Fibroblast of mammary gland (primary cell): ENCODE measurements at regions not wholly inside any gene's neighbourhood (a gene's known extent, or its start where the extent isn't known, plus 50 kb on each side); places are given as distances from the start of the nearest gene placed in this dataset.
A peak's percentile ranks its signal among the peaks of the same experiment; 100 is the strongest.
"Not testable (repeated sequence)": the region's sequence is repeated elsewhere in the genome, so short reads cannot be mapped to it uniquely, and the experiment has no call there.

Experiments
- DNase-seq: peaks from one replicate; pipeline ENCODE4 v3.0.0-alpha.2; 2010; ENCODE audit warnings: low read depth
- H3K4me3 ChIP-seq: 2 replicates; pipeline ENCODE4 v1.5.1; 2011; ENCODE audit warnings: low read depth, mild to moderate bottlenecking, low read length, moderate library complexity; ENCODE audit not compliant: control insufficient read depth
- CTCF ChIP-seq: conservative IDR thresholded peaks from 2 replicates; pipeline ENCODE4 v1.5.1; 2011; ENCODE audit warnings: low read depth, low read length, inconsistent platforms; ENCODE audit not compliant: control insufficient read depth, insufficient read depth

DNA sequence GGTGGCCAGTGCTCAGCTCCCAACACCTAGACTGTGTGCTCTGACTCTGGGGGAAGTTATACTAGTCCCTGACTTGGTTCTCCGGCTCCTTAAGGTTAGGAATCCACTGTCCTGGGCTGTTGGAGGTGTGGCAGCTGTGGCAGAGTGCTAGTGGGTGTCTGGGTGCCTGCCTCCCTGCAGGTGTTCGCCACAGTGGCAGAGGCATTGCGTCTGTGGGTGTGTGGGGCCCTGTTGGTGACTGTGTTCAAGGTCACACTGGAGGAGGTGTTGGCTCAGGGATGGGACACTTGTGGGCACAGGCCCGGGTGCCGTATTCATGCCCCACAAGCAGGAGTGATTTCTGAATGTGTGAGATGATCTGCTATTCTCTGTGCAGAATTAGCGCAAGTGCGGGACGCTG lies 467.4 kb downstream of the TMEM121 start:
- no peak for DNase-seq
- H3K4me3 ChIP-seq = no peak overlapping the region
- TF ChIP-seq CTCF = no peak

GRCh38 chr14:105995011-105995710 lies 468.8 kb downstream of the TMEM121 start:
- not testable (repeated sequence) for DNase-seq, H3K4me3 ChIP-seq

- H3K4me3 ChIP-seq, DNase-seq: not testable (repeated sequence)
Observed at GRCh38 chr14:105998597-105998996, 472.2 kb downstream of the TMEM121 start.

- peak; percentile 42 for TF ChIP-seq CTCF
- peak; percentile 41 for DNase-seq
- no peak overlapping the region for H3K4me3 ChIP-seq
Observed at GRCh38 chr14:105999361-106000028, 473.1 kb downstream of the TMEM121 start.

GRCh38 chr14:106000029-106000511 lies 473.7 kb downstream of the TMEM121 start:
- DNase-seq = not testable (repeated sequence)

GRCh38 chr14:106001277-106001676 lies 474.9 kb downstream of the TMEM121 start:
- DNase-seq, H3K4me3 ChIP-seq: not testable (repeated sequence)

More at GRCh38 chr14:106000029-106000511, 473.7 kb downstream of the TMEM121 start:
- not testable (repeated sequence) for H3K4me3 ChIP-seq

DNA sequence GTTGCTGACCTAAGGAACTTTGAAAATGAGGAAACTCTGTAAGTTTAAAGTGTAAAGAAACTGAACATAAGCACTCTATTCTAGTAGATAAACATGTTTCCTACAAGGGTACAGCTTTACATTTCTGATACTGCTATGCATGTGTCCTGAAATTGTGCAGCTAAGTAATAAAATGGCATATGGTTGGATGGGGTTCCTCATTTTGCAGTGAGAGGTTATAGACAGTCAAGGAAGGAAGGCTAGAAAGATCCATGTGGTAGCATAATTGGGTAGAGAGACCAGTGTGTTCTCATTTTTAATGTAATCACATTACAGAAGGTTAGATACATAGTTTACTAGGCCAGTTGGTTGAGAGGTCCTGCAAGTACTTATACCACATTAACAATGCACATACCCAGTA lies 477.0 kb downstream of the TMEM121 start:
- TF ChIP-seq CTCF = no peak
- no peak for DNase-seq

GRCh38 chr14:106004937-106005795 lies 478.8 kb downstream of the TMEM121 start:
- H3K4me3 ChIP-seq = not testable (repeated sequence)

More for the DNA sequence above, 477.0 kb downstream of the TMEM121 start:
- no peak overlapping the region for H3K4me3 ChIP-seq

DNA sequence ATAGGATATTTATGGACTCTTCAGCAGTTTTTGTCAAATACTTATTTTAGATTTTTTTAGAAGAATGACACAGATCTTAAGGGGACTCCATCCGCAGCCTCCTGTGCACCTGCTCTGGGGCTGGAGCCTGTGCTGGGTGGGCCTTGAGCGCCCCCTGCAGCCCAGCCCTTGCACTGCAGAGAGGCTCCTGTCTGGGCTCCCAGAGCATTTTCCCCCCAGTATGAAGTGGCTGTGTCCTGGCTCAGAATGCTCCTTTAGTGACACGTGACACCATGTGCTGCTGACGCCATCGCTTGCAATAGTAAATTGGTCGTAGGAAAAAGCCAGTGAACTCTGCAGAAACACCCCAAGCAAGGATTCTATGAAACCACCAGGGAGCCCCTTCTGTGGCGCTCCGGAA lies 479.7 kb downstream of the TMEM121 start:
- not testable (repeated sequence) for H3K4me3 ChIP-seq, DNase-seq
- peak; percentile 23 for TF ChIP-seq CTCF

More at GRCh38 chr14:106004937-106005795, 478.8 kb downstream of the TMEM121 start:
- not testable (repeated sequence) for DNase-seq

GRCh38 chr14:106006716-106007115 lies 480.3 kb downstream of the TMEM121 start:
- DNase-seq, H3K4me3 ChIP-seq: not testable (repeated sequence)
